ENCODE measurements at regions not wholly inside any gene's neighbourhood (a gene's known extent, or its start where the extent isn't known, plus 50 kb on each side); places are given as distances from the start of the nearest gene placed in this dataset.
A peak's percentile ranks its signal among the peaks of the same experiment; 100 is the strongest.
"Not testable (repeated sequence)": the region's sequence is repeated elsewhere in the genome, so short reads cannot be mapped to it uniquely, and the experiment has no call there.

DNA sequence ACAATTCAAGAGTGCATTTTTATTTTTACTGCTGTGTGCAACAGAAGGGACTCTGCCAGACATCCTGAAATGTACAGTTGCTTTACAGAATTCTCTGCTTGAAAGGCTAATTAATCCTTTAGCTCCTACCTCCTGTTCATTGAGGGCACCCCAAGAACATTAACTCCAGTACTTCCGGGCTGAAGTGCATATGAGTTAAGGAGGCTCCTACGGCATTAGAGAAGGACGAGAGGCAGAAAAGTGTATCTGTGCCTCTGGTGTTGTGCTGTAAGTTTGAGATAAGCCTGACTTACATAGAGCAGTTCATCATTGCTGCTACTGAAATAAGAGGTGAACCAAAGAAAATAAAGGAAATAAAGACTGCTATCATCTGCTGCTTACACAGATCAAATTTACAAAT lies 609.3 kb upstream of the ADGRB3 start:
- TF ChIP-seq, protein P1, sequence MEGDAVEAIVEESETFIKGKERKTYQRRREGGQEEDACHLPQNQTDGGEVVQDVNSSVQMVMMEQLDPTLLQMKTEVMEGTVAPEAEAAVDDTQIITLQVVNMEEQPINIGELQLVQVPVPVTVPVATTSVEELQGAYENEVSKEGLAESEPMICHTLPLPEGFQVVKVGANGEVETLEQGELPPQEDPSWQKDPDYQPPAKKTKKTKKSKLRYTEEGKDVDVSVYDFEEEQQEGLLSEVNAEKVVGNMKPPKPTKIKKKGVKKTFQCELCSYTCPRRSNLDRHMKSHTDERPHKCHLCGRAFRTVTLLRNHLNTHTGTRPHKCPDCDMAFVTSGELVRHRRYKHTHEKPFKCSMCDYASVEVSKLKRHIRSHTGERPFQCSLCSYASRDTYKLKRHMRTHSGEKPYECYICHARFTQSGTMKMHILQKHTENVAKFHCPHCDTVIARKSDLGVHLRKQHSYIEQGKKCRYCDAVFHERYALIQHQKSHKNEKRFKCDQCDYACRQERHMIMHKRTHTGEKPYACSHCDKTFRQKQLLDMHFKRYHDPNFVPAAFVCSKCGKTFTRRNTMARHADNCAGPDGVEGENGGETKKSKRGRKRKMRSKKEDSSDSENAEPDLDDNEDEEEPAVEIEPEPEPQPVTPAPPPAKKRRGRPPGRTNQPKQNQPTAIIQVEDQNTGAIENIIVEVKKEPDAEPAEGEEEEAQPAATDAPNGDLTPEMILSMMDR (IDR thresholded peaks at IDR 0.05; ENCODE audit: low read length, missing control alignments): no peak
- DNase-seq (ENCODE audit: low read depth): no peak
- no peak overlapping the region for H3K4me3 ChIP-seq (replicated peaks; ENCODE audit: low read depth, low read length)

DNA sequence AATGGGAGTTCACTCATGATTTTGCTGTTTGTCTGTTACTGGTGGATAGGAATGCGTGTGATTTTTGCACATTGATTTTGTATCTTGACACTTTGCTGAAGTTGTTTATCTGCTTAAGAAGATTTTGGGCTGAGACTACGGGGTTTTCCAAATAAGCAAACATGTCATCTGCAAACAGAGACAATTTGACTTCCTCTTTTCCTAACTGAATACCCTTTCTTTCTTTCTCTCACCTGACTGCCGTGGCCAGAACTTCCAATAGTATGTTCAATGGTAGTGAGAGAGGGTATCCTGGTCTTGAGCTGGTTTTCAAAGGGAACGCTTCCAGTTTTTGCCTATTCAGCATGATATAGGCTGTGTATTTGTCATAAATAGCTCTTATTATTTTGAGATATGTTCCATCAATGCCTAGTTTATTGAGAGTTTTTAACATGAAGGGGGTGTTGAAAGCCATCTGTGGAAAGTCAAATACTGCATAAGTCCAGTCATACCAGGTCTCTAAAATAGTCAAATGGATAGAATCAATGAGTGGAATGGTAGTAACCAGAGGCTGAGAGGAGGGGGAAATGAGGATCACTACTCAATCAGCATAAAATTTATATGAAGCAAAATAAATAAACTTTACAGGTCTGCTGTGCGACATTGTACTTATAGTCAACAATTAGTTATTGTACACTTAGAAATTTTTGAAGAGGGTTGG lies 610.4 kb upstream of the ADGRB3 start:
- no peak for DNase-seq (ENCODE audit: low read depth)
- TF ChIP-seq, protein P1 (IDR thresholded peaks at IDR 0.05; ENCODE audit: low read length, missing control alignments): no peak
- H3K4me3 ChIP-seq (replicated peaks; ENCODE audit: low read depth, low read length): no peak overlapping the region

DNA sequence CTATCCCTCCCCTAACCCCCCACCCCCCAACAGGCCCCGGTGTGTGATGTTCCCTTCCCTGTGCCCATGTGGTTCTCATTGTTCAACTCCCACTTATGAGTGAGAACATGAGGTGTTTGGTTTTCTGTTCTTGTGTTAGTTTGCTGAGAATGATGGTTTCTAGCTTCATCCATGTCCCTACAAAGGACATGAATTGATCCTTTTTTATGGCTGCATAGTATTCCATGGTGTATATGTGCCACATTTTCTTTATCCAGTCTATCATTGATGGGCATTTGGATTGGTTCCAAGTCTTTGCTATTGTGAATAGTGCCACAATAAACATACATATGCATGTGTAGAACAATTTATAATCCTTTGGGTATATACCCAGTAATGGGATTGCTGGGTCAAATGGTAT lies 612.1 kb upstream of the ADGRB3 start:
- not testable (repeated sequence) for DNase-seq (ENCODE audit: low read depth); H3K4me3 ChIP-seq (replicated peaks; ENCODE audit: low read depth, low read length)

- DNase-seq (ENCODE audit: low read depth): no peak
- TF ChIP-seq, protein P1 (IDR thresholded peaks at IDR 0.05; ENCODE audit: low read length, missing control alignments): no peak
- no peak overlapping the region for H3K4me3 ChIP-seq (replicated peaks; ENCODE audit: low read depth, low read length)
These were observed 621.1 kb upstream of the ADGRB3 start for GRCh38 chr6:68013780-68014515.

DNA sequence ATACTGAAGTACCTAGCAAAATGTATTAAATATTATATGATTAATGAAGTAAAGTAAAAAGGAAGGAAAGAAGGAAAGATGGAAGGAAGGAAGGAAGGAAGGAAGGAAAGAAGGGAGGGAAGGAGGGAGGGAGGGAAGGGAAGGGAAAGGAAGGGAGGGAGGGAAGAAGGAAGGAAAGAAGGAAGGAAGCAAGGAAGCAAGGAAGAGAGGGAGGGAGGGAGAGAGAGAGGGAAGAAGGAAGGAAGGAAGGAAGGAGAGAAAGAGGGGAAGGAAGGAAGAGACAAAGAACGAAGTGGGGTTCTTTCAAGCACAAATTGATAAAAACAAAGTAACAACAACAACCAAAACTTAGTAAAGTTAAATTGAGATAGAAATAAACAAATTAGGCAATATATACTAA lies 622.3 kb upstream of the ADGRB3 start:
- TF ChIP-seq, protein P1 (IDR thresholded peaks at IDR 0.05; ENCODE audit: low read length, missing control alignments): no peak
- H3K4me3 ChIP-seq (replicated peaks; ENCODE audit: low read depth, low read length): no peak overlapping the region
- no peak for DNase-seq (ENCODE audit: low read depth)

GRCh38 chr6:68010936-68011335 lies 624.1 kb upstream of the ADGRB3 start:
- TF ChIP-seq, protein P1 (IDR thresholded peaks at IDR 0.05; ENCODE audit: low read length, missing control alignments): no peak
- H3K4me3 ChIP-seq (replicated peaks; ENCODE audit: low read depth, low read length): no peak overlapping the region
- DNase-seq (ENCODE audit: low read depth): no peak

GRCh38 chr6:68008445-68008844 lies 626.6 kb upstream of the ADGRB3 start:
- peak; percentile 30 for DNase-seq (ENCODE audit: low read depth)
- TF ChIP-seq, protein P1 (IDR thresholded peaks at IDR 0.05; ENCODE audit: low read length, missing control alignments): no peak
- H3K4me3 ChIP-seq (replicated peaks; ENCODE audit: low read depth, low read length): no peak overlapping the region

Measured in fibroblast of pulmonary artery (primary cell).